NCI-H146 (cell line): ENCODE measurements at regions not wholly inside any gene's neighbourhood (a gene's known extent, or its start where the extent isn't known, plus 50 kb on each side); places are given as distances from the start of the nearest gene placed in this dataset.
"Not testable (repeated sequence)": the region's sequence is repeated elsewhere in the genome, so short reads cannot be mapped to it uniquely, and the experiment has no call there.

Experiments
- DNase-seq: peaks from one replicate; lab custom pipeline; 2025; lab: John Stamatoyannopoulos, UW

DNA sequence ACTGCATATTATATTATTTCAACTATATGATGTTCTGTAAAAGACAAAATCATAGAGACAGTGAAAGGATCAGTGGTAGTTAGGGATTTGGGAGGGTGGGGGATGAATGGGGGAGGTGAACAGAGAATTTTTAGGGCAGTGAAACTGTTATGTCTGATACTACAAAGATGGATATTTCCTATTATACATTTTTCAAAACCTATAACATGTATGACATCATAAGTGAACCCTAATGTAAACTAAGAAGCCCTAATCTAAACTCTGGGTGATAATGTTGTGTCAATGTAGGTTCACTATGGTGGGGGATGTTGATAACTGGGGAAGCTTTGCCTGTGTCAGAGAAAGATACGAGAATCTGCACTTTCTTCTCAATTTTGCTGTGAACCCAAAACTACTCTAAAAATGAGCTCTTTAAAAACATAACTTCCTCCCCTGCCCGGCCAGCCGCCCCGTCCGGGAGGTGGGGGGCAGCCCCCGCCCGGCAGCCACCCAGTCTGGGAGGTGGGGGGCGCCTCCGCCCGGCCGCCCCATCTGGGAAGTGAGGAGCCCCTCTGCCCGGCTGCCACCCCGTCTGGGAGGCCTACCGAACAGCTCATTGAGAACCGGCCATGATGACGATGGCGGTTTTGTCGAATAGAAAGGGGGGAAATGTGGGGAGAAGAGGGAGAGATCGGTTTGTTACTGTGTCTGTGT is 234.4 kb downstream of the RPIA start:
- no peak for DNase-seq

DNA sequence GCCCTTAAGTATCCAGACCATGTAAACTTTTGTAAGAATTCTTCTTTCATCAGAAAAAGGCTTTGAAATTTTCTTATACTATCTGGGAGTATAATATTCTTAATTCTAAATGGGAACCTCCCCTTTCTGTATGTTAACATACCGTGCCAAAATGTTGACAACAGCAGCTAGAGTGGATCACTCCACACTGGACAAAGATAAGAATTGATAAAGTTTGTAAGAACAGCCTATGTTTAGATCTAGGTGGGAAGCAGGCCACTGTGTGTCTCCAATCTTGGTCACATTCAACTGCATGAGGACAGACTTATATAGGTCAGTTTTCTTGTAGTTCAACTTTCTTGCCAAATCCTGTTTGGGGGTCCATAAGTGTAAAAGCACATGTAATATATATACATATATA is 235.7 kb downstream of the RPIA start:
- no peak for DNase-seq

DNA sequence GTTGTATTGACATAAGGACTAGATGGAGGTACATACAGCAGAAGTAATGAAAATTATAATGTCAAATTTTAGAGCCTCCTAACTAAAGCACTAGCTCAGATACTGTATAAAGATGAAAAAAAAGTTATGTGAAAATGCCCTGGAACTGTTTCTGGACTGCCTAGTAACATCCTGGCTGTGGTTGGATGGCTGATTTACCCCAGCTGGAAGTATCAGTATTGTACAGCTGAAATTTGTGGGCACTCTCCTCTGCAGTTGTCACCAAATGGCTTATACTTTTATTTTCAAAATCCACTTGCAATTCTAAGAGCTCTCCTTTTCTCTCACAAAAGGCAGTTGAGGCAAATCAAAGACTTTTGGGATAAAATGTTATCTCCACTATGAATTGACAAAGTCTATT is 239.2 kb downstream of the RPIA start:
- DNase-seq = no peak

DNA sequence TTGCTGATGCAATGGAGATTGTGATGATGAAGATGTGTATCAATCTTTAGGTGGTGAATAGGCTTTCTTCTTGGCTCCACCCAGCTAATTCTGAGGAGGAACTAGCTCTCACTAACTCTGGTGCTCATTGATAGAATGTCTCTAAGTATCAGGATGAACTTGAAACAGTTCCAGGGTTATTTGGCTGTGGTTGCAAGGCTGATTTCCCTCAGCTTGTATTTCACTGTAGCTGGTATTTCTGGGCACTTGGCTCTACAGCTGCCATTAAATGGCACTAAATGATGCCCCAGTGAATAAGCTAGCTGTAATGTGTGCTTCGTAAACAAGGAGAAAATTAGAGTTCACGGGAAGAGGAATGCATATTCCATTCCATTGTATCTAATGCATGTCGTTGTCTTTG is 241.2 kb downstream of the RPIA start:
- DNase-seq = no peak

DNA sequence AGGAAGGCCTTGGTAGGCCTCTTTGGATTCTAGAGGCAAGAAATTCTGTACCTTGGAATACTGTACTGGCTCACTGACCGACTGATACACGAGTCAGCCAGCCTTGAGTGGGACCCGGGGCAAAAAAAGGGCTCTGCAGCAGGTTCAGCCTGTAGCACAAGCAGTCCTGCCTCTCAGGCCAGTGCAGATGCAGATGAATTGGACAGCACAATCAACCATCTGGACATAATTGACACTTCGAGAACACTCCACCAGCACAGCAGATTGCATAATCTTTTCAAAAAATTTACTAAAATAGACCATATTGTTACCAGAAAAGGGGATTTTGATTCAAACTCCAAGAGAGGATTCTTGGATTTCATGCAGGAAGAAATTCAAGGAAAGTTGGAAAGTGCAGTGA is 241.6 kb downstream of the RPIA start:
- DNase-seq = no peak

DNA sequence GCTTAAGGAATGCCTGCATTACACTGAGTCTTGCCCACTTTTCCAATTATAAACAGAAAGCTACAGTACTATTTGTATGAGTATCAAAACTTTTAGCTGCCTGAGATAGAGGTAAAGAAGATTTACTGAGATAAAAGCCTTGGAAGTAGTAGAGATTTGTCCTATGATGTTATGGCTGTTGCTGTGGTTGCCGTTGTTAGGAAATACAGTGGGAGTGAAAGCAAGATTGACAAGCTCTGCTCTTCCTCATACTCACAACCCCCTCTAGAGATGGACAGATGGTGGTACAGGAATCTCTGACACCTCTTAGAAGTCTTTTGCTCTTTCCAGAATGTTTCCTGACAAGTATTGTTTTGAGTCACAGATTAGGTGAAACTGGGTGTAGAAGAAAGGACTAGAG is 242.5 kb downstream of the RPIA start:
- no peak for DNase-seq

DNA sequence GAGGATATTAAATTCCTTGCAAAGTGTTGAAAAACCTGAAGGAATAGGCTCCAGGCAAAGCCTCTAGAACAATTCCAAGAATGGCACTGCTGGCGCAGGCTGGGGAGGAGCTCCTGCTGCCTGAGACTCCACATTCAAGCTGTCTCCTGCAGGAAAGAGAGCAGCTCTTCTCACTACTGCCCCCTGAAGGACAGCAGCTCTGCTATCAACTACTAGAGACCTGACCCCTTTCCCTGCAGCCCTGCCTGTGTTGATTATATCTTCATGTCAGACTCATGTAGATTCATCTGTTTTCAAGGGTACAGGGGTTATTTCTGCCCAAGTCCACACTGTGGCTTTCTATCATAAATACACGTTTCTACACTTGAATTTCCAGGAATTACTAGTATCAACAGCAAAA is 249.7 kb downstream of the RPIA start:
- peak; percentile 12 for DNase-seq

DNA sequence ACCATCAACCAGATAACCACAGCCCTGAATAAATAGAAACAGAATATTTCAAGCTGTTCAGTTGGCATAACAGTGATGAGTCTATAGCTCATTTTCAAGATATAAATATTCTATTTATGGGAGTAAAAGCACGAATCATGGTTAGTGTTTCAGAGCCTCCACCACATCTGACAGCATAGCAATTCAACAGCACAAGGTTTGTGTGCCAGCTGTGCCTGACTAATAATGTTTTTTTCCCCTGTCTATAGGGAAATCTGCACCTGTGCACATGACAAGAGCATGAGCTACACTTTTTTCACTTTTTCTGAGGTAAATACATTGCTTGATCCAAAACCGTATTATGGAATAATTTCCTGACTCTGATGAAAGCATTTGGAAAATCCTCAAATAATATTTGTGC is 251.3 kb downstream of the RPIA start:
- no peak for DNase-seq

DNA sequence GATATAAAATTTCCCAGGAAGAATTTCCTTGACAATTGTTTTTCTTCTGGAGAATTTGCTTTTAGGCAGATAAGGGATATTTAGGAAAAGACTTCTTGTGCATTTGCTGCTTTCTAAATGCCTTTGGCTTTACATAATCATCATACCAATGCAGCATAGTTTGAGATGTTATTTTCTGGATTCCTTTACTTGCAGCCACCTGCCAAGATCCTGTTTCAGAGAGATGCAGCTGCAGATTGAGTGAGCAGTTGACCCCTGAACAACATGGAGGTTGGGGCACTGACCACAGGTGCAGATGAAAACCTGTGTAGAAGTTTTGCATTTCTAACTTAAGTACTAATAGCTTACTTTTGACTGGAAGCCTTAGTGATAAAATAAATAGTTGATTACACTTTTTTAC is 257.9 kb downstream of the RPIA start:
- no peak for DNase-seq

DNA sequence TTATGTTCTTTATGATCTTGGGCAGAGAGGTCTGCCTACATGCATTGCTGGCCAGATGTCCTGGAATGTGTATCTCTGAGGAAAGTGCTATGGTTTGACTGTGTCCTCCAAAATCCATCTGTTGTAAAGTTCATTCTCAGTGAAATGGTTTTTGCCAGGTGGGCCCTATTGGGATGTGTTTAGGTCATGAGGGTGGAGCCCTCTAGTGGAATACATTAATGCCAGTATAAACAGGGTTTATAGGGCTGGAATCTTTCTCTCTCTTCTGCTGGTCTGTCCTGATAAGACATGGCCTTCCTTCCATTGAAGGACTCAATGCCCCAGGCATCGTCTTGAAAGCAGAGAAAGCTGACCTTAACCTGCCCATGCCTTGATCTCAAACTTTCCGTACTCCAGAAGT is 258.5 kb downstream of the RPIA start:
- DNase-seq = peak; percentile 7

DNA sequence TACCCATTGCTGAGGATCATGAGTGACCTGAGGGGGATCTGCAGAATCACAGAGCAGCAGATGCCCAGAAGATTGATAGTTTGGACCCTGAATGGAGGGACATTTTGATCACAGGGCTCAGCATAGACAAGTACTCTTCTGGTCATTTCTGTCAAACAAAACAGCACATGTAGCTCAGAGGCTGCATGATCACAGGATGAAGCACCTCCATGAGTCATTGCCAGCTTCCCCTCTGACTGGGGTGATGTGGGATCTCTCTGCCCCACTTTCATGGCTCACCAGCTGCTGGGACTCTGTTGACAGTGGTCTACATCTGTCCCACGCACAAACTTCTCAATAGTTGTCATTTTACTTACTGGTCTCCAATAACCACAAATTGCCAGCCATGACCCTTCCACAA is 264.1 kb downstream of the RPIA start:
- no peak for DNase-seq

DNA sequence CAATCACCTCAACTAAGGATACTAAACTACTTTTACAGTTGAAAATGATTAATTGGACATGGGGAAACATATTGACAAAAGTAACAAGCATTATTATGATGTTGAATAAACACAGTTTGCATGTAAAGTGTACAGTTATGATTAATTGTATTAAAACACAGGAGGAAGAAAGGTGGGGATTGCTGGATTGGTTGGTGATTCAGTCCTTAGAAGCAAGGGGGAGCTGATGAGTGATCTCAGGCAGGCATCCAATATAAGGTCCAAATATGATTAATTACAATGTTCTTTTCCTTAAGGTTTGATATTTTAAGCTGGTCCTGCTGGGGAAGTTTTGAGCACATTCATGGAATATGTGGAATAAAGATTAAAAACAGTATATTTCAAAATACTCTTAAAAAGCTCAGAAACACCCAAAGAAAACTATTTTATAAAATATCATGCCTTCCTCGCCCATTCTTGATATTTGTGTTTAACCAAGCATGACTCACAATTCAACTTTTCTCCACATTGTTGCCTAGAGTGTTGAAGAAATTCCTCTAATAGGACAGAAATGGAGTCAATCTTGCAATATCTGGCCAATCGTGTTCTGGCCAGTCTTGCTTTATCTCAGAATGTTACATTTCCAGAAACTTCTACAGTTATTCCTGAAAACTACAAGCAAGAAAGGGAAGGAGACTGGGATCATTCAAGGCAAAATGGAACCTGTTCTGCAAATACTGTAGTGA is 268.2 kb downstream of the RPIA start:
- DNase-seq = no peak

DNA sequence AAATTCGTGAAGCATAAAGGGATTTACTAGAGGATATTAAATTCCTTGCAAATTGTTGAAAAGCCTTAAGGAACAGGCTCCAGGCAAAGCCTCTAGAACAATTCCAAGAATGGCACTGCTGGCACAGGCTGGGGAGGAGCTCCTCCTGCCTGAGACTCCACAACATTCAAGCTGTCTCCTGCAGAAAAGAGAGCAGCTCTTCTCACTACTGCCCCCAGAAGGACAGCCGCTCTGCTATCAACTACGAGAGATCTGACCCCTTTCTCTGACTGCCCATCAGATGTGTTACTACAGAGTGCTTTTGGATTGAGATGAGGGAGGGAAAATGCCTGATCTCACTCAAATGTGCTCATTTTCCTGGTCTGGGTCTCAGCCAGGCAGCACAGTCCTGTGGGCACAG is 269.9 kb downstream of the RPIA start:
- DNase-seq = not testable (repeated sequence)

DNA sequence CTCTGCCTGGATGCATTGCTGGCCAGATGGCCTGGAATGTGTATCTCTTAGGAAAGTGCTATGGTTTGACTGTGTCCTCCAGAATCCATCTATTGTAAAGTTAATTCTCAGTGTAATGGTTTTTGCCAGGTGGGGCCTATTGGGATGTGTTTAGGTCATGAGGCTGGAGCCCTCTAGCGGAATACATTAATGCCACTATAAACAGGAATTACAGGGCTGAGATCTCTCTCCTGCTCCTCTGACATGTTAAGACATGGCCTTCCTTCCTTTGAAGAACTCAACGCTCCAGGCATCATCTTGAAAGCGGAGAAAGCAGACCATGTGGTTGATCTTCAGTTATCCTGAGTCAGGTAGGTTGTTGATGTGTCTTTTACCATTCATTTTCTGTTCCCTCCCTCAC is 276.4 kb downstream of the RPIA start:
- DNase-seq = peak; percentile 1

DNA sequence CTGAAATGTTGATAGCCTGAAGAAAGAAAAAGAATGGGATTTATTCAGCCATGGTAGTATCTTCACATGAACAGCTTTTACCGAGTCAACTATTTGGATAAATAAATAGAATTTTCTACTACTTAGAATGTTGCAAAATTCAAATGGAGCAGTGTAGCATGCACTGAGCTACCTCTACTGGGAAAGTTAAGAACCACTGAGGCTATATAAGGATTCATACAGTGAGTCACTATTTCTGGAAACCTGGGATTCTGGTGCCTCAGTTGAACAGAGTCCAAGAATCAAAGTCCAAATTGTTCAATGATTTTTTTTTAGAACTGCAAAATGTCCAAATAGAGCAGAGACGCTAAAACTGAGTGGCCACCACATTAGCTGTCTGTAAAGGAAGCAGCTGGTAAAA is 286.5 kb downstream of the RPIA start:
- not testable (repeated sequence) for DNase-seq

DNA sequence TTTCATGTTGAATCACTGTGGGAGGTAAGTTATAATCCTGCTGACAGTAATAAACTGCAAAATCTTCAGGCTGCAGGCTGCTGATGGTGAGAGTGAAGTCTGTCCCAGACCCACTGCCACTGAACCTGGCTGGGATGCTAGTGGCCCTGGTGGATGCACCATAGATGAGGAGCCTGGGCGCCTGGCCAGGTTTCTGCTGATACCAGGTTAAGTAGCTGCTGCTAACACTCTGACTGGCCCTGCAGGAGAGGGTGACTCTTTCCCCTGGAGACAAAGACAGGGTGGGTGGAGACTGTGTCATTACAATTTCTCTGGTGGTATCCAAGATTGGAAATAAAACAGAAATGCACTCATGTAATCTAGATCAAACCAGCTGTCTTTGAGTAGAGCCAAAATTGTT is 287.0 kb downstream of the RPIA start:
- DNase-seq = not testable (repeated sequence)

DNA sequence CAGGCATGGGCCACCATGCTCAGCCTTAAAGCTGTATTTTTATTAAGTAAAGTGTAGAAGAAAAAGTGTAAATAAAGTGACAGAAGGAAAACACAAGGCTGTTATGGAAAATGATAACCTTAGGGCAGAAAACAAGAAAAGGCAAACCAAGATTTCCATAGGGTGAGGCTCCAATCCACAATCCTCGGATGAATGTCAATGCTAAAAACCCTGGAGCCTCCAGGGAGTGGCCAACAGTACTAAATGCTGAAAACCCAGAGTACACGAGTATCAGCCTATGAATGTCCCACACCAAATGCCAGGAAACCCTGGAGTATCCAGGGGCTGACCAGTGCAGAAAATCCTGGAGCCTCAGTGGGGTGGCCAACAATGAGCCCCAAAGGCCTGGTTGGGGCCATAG is 292.6 kb downstream of the RPIA start:
- not testable (repeated sequence) for DNase-seq

DNA sequence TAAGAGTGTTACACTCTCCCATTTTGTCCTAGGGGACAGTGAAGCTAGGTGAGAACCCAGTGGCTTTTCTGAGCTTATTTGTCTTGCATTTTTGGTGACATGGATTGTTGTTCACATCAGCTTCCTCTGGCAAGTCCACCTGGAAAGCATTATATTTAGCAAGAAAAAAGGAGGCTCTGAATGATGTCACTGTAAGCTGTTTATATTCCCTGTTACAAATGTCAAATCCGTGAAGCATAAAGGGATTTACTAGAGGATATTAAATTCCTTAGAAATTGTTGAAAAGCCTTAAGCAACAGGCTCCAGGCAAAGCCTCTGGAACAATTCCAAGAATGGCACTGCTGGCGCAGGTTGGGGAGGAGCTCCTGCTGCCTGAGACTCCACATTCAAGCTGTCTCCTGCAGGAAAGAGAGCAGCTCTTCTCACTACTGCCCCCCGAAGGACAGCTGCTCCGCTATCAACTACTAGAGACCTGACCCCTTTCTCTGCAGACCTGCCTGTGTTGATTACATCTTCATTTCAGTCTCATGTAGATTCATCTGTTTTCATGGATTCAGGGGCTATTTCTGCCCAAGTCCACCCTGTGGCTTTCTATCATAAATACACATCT is 295.4 kb downstream of the RPIA start:
- peak; percentile 1 for DNase-seq

DNA sequence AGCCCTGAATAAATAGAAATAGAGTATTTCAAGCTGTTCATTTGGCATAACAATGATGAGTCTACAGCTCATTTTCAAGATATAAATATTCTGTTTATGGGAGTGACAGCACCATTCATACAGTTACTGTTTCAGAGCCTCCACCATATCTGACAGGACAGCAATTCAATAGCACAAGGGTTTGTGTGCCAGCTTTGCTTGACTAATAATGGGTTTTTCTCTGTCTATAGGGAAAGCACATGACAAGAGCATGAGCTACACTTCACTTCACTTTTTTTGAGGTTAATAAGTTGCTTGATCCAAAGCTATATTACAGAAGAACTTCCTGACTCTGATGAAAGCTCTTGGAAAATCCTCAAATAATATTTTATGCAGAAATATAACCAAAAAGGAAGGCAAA is 297.1 kb downstream of the RPIA start:
- DNase-seq = not testable (repeated sequence)

DNA sequence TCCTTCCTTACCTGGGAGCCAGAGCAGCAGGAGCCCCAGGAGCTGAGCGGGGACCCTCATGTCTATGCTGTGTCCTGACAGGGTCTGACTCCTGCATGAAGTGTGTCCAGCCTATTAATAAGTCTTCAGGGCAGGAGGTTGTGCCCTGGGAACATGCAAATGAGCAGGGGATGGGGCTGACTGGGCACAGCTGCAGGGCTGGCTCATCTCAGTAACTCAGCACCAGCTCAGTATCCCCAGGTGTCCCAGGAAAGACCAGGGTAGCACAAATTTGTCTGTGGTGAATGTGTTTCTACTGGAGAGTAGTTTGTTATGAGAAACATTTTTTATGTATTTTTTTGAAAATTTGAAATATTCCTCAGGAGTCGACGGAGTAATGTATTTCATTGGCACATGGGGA is 301.3 kb downstream of the RPIA start:
- DNase-seq = not testable (repeated sequence)

DNA sequence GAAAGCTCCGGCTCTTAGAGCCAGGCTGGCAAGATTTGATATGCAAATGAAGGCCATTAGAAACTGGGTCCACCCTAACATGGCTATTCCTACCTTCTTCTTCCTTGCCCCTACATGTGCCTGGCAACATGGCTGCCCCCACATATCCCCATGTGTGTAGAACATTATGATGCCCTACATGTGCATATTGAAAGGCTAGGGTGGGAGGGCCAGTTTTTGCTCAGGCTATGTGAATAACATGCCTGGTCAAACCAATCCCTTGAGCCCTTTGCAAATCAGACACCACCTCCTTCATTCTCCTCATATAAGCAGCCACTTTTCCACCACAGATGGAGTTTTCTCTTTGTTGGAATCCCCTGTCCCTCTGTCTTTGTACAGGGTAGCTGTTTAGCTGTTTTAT is 303.4 kb downstream of the RPIA start:
- DNase-seq = not testable (repeated sequence)

DNA sequence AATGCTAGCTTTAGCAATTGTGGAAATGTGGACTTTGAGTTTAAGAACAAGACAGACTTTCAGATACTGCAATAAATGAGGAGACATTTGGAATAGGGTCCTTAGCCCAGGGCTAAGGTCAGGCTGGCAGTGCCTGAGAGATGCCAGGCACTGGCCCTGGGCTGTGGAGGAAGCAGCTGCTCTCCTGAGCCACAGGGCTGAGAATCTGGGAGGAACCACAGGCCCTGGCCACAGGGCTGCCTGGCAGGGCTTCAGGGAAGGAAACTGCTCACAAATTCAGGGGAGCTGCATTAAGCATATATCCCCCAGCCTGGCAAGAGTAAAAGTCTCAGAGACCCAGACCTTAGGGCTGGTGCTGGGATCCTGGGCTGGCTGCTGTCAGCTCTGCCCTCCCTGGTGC is 305.1 kb downstream of the RPIA start:
- not testable (repeated sequence) for DNase-seq

DNA sequence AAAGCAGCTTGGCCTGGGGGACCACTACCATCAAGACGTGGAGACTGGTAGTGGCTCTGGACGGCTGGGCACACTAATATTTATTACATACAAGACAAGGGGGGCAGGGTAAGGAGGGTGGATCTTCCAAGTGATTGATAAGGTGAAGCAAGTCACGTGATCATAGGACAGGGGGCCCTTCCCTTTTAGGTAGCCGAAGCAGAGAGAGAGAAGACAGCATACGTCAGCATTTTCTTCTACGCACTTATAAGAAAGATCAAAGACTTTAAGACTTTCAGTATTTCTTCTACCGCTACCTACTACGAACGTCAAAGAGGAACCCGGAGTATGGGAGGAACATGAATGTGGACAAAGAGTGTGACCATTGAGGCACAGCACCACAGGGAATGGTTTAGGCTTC is 307.9 kb downstream of the RPIA start:
- no peak for DNase-seq
